Erythroblast (primary cell): ENCODE measurements at regions not wholly inside any gene's neighbourhood (a gene's known extent, or its start where the extent isn't known, plus 50 kb on each side); places are given as distances from the start of the nearest gene placed in this dataset.

Experiments
- GATA1 ChIP-seq: IDR thresholded peaks from 2 replicates; pipeline ENCODE4 v1.6.1; 2011; ENCODE audit warnings: low read depth, mild to moderate bottlenecking, control low read depth, low read length, moderate library complexity
- POLR2A ChIP-seq: IDR thresholded peaks from 2 replicates; pipeline ENCODE4 v1.6.1; 2011; ENCODE audit warnings: mild to moderate bottlenecking, low read length

- TF ChIP-seq POLR2A (no peak), GATA1 (no peak)
Measured at GRCh38 chr7:52747817-52748216, 287.6 kb upstream of the POM121L12 start.
